Body of pancreas (tissue), 4 donors: ENCODE measurements at regions not wholly inside any gene's neighbourhood (a gene's known extent, or its start where the extent isn't known, plus 50 kb on each side); places are given as distances from the start of the nearest gene placed in this dataset.

Experiments used
- ATAC-seq: fragments of 150-250 bp; one replicate; pipeline ENCODE4 v1.9.1; 2016
- DNase-seq, 4 donors: peaks; one replicate each; pipeline ENCODE4 v3.0.0-alpha.2; 2019
- H3K27ac ChIP-seq, 4 donors: fragments of 200-600 bp; sonication (generic); 1 replicate in 3 of 4; 2 replicates in 1 of 4; pipeline versions ENCODE4 v1.5.1 to v1.6.1; 2016 to 2019; ENCODE audit warnings: mild to moderate bottlenecking in 1 of 4, mixed read lengths in 1 of 4, moderate library complexity in 1 of 4
- H3K27me3 ChIP-seq, 2 donors: fragments of 200-600 bp; sonication (generic); one replicate each; pipeline ENCODE4 v1.6.0; 2016; ENCODE audit warnings: mild to moderate bottlenecking in 1 of 2
- H3K36me3 ChIP-seq, 2 donors: fragments of 200-600 bp; sonication (generic); replicated peaks in 1 of 2; 2 replicates each; pipeline ENCODE4 v1.5.1; 2016; ENCODE audit warnings: low read depth in 2 of 2; ENCODE audit not compliant: insufficient read depth in 1 of 2
- H3K4me1 ChIP-seq: fragments of 200-600 bp; sonication (generic); one replicate; pipeline ENCODE4 v1.6.0; 2016
- H3K4me3 ChIP-seq, 2 donors: fragments of 200-600 bp; sonication (generic); 1 replicate in 1 of 2; 2 replicates in 1 of 2; pipeline ENCODE4 v1.5.1; 2016 to 2019
- H3K9me3 ChIP-seq, 3 donors: fragments of 200-600 bp; sonication (generic); 1 replicate in 2 of 3; 2 replicates in 1 of 3; pipeline ENCODE4 v1.5.1; 2016
- POLR2A ChIP-seq, 3 donors: fragments of 450-650 bp; IDR thresholded peaks; one replicate each; pipeline ENCODE4 v1.6.1; 2016; ENCODE audit warnings: antibody characterized with exemption in 3 of 3, mild to moderate bottlenecking in 2 of 3
- WGBS, 2 donors: methylation state at CpG; one replicate each; pipeline ENCODE4 v1.1.5; 2017; 5-methylcytosine and 5-hydroxymethylcytosine counted together
- intact Hi-C: fragments of 100-400 bp; cut with DNase I; formaldehyde crosslinking; loops from one replicate; pipeline ENCODE4 v1.15.1; 2023
- TF ChIP-seq, protein P1 (sequence below), 7 experiments: fragments of 450-650 bp in 4 of 7; fragments of 200-600 bp in 3 of 7; sonication (generic) in 3 of 7; IDR thresholded peaks; one replicate each; pipeline ENCODE4 v1.5.1; 2016 to 2019; ENCODE audit warnings: antibody characterized with exemption in 7 of 7

DNA sequence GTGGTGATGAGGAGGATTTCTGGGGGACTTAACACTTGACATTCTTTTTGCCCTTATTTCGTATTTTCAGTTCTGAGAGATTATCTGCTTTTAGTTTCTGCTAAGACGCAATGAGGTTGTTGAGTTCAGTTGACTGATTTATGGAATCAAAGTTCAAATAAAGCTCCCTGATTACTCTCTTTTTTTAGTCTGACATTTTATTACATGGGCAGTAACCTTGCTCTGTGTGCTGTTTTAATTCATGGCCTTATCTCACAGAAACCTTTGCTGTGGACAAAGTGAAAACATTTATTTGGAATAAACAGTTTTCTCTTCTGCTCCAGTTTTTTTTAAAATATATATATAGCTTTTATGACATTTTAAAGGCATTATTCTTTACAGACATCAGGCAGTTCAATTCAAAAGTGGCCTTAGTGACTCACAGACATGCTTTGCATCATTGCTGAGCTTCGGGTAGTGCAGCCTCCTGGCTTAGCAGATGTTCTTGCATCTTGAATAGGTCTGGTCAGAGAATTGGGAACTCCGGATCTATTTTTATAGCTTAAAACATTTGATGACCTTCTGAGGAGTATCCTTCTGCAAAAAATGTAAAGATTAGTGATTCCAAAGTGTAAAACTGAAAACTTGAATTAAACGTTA, 162.9 kb downstream of the FAM170A start:
- intact Hi-C loops: no loop called here
- Histone ChIP-seq H3K36me3 (no peaks in the 10 kb centered on the region), H3K9me3 (no peaks in the 10 kb centered on the region), H3K4me3 (no peak overlapping the region), H3K4me1 (no peaks in the 10 kb centered on the region), H3K27ac (no peak overlapping the region), H3K27me3 (no peaks in the 10 kb centered on the region)
- WGBS, 2 donors: 21 to 25% methylated on average over 5 of the region's 5 CpGs
- DNase-seq: no peak
- no peak for ATAC-seq
- no peak for TF ChIP-seq POLR2A (IDR thresholded peaks at IDR 0.05)
- TF ChIP-seq, protein P1, sequence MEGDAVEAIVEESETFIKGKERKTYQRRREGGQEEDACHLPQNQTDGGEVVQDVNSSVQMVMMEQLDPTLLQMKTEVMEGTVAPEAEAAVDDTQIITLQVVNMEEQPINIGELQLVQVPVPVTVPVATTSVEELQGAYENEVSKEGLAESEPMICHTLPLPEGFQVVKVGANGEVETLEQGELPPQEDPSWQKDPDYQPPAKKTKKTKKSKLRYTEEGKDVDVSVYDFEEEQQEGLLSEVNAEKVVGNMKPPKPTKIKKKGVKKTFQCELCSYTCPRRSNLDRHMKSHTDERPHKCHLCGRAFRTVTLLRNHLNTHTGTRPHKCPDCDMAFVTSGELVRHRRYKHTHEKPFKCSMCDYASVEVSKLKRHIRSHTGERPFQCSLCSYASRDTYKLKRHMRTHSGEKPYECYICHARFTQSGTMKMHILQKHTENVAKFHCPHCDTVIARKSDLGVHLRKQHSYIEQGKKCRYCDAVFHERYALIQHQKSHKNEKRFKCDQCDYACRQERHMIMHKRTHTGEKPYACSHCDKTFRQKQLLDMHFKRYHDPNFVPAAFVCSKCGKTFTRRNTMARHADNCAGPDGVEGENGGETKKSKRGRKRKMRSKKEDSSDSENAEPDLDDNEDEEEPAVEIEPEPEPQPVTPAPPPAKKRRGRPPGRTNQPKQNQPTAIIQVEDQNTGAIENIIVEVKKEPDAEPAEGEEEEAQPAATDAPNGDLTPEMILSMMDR (IDR thresholded peaks at IDR 0.05): no peak

GRCh38 chr5:119795768-119796167, 166.4 kb downstream of the FAM170A start:
- intact Hi-C loops: no loop called here
- WGBS, 2 donors: 63 to 70% methylated on average over 2 of the region's 2 CpGs
- no peak for DNase-seq
- no peaks in the 10 kb centered on the region for H3K36me3 ChIP-seq
- H3K4me3 ChIP-seq: no peak overlapping the region
- ATAC-seq: no peak
- no peak overlapping the region for H3K27ac ChIP-seq
- no peaks in the 10 kb centered on the region for H3K4me1 ChIP-seq
- no peaks in the 10 kb centered on the region for H3K27me3 ChIP-seq
- no peaks in the 10 kb centered on the region for H3K9me3 ChIP-seq
- no peak for TF ChIP-seq POLR2A (IDR thresholded peaks at IDR 0.05)
- TF ChIP-seq, protein P1 (IDR thresholded peaks at IDR 0.05): no peak

DNA sequence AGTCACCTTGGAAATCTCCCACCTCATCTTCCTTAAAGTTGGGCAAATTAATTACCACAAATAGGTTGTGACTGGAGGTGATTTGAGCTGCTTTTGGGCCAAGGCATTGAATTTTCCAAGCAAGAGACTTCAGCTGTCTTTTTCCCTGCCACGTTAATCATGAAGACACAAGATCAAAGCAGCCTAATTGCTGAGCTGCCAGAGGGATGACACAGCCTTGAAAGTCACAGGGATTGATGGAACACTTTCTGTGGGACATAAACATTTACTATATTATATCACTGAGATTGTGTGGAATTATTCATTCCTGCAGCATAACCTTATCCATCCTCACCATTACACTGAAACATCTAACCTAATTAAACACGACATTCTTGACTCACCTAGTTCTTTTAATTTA, 172.2 kb downstream of the FAM170A start:
- no peak for ATAC-seq
- H3K27me3 ChIP-seq: no peaks in the 10 kb centered on the region
- WGBS, 2 donors: 72% methylated on average over 2 of the region's 2 CpGs
- H3K27ac ChIP-seq: no peak overlapping the region
- no peak for DNase-seq
- no peaks in the 10 kb centered on the region for H3K36me3 ChIP-seq
- H3K4me3 ChIP-seq: no peak overlapping the region
- no peaks in the 10 kb centered on the region for H3K4me1 ChIP-seq
- TF ChIP-seq, protein P1 (IDR thresholded peaks at IDR 0.05): no peak
- TF ChIP-seq POLR2A (IDR thresholded peaks at IDR 0.05): no peak
- intact Hi-C loops: no loop called here
- H3K9me3 ChIP-seq: no peaks in the 10 kb centered on the region

- TF ChIP-seq POLR2A (IDR thresholded peaks at IDR 0.05): no peak
- TF ChIP-seq, protein P1 (IDR thresholded peaks at IDR 0.05): no peak
- Histone ChIP-seq H3K9me3 (no peaks in the 10 kb centered on the region), H3K27ac (no peak overlapping the region), H3K27me3 (no peaks in the 10 kb centered on the region), H3K4me1 (no peaks in the 10 kb centered on the region), H3K36me3 (no peaks in the 10 kb centered on the region), H3K4me3 (no peak overlapping the region)
- DNase-seq (no peak), ATAC-seq (no peak)
- 57 to 82% methylated on average over 2 of the region's 2 CpGs for WGBS, 2 donors
- intact Hi-C loops: no loop called here
These were observed 178.7 kb downstream of the FAM170A start for GRCh38 chr5:119808024-119808423.

DNA sequence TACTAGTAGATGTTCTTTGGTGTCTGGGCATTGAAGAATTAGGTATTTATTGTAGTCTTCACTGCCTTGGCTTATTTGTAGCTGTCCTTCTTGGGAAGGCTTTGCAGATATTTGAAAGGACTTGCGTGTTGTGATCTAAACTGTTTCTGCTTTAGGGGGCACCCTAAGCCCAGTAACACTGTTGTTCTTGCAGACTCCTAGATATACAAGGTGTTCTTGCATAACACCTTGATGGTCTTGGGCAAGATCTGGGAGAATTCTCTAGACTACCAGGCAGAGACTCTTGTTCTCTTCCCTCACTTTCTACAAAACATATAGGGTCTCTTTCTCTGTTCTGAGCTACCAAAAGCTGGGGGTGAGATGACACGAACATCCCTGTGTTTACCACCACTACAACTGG, 179.1 kb downstream of the FAM170A start:
- DNase-seq (no peak), ATAC-seq (no peak)
- H3K4me3 ChIP-seq: no peak overlapping the region
- no peaks in the 10 kb centered on the region for H3K36me3 ChIP-seq
- intact Hi-C loops: no loop called here
- H3K4me1 ChIP-seq: no peaks in the 10 kb centered on the region
- no peaks in the 10 kb centered on the region for H3K27me3 ChIP-seq
- no peak overlapping the region for H3K27ac ChIP-seq
- TF ChIP-seq POLR2A (IDR thresholded peaks at IDR 0.05): no peak
- TF ChIP-seq, protein P1 (IDR thresholded peaks at IDR 0.05): no peak
- no peaks in the 10 kb centered on the region for H3K9me3 ChIP-seq
- 86 to 93% methylated on average over 2 of the region's 2 CpGs for WGBS, 2 donors
